SJCRH30 (cell line): ENCODE measurements at regions not wholly inside any gene's neighbourhood (a gene's known extent, or its start where the extent isn't known, plus 50 kb on each side); places are given as distances from the start of the nearest gene placed in this dataset.
"Not testable (repeated sequence)": the region's sequence is repeated elsewhere in the genome, so short reads cannot be mapped to it uniquely, and the experiment has no call there.

ENCODE experiments used
- DNase-seq, 2 experiments: peaks; one replicate each; pipeline ENCODE4 v3.0.0-alpha.2; 2015 to 2020
- H3K27ac ChIP-seq: fragments of 250-450 bp; sonication (Bioruptor Pico); 2 replicates; pipeline ENCODE4 v1.5.1; 2020; ENCODE audit warnings: mild to moderate bottlenecking, moderate library complexity
- H3K27me3 ChIP-seq: fragments of 250-450 bp; sonication (Bioruptor Pico); 2 replicates; pipeline ENCODE4 v1.5.1; 2020; ENCODE audit warnings: mild to moderate bottlenecking, moderate library complexity
- H3K36me3 ChIP-seq: fragments of 250-450 bp; sonication (Bioruptor Pico); 2 replicates; pipeline ENCODE4 v1.5.1; 2020; ENCODE audit warnings: mild to moderate bottlenecking, moderate library complexity
- H3K4me1 ChIP-seq: fragments of 250-450 bp; sonication (Bioruptor Pico); 2 replicates; pipeline ENCODE4 v1.5.1; 2020; ENCODE audit warnings: mild to moderate bottlenecking, moderate library complexity
- H3K4me3 ChIP-seq: fragments of 250-450 bp; sonication (Bioruptor Pico); 2 replicates; pipeline ENCODE4 v1.5.1; 2020; ENCODE audit warnings: mild to moderate bottlenecking, moderate library complexity
- H3K9me3 ChIP-seq: fragments of 250-450 bp; sonication (Bioruptor Pico); replicated peaks from 2 replicates; pipeline ENCODE4 v1.5.1; 2020; ENCODE audit warnings: mild to moderate bottlenecking, moderate library complexity

DNA sequence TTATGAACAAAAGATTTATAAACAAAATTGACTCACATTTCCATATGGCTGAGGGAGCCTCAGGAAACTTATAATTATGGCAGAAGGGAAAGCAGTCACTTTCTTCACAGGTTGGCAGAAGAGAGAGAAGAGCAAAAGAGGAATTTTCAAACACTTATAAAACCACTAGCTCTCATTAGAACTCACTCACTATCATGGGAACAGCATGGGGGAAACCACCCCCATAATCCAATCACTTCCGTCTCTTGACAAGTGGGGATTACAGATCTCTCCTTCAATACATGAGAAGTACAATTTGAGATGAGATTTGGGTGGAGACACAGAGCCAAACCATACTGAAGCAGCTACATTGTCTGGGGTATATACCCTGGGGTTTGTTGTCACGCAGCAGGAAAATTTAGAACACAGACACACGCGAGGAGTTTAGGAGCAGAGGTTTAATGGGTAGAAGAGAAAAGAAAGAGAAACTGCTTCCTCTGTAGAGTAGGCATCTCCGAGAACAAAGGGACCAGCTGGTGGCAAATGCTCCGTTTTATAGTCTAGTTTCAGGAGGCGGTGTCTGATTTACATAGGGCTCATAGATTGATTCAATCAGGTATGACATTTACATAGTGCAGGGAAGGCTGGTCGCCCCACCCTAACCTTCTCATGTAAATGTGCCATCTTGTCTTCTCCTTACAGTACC is 2277.7 kb upstream of the AGA start:
- H3K9me3 ChIP-seq, result no peaks in the 10 kb centered on the region
- no peak overlapping the region for H3K4me3 ChIP-seq
- H3K4me1 ChIP-seq, result no peaks in the 10 kb centered on the region
- no peak overlapping the region for H3K27ac ChIP-seq
- no peak for DNase-seq
- no peaks in the 10 kb centered on the region for H3K36me3 ChIP-seq
- H3K27me3 ChIP-seq, result no peaks in the 10 kb centered on the region

DNA sequence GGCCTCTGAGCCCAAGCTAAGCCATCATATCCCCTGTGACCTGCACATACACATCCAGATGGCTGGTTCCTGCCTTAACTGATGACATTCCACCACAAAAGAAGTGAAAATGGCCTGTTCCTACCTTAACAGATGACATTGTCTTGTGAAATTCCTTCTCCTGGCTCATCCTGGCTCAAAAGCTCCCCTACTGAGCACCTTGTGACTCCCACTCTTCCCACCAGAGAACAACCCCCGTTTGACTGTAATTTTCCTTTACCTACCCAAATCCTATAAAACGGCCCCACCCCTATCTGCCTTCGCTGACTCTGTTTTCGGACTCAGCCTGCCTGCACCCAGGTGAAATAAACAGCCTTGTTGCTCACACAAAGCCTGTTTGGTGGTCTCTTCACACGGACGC is 2284.3 kb upstream of the AGA start:
- H3K27ac ChIP-seq, H3K4me3 ChIP-seq, H3K4me1 ChIP-seq, DNase-seq, H3K9me3 ChIP-seq, H3K36me3 ChIP-seq, H3K27me3 ChIP-seq: not testable (repeated sequence)

GRCh38 chr4:179728305-179728704 is 2286.1 kb upstream of the AGA start:
- no peaks in the 10 kb centered on the region for H3K9me3 ChIP-seq
- no peaks in the 10 kb centered on the region for H3K27me3 ChIP-seq
- H3K27ac ChIP-seq, result no peak overlapping the region
- H3K4me1 ChIP-seq, result no peaks in the 10 kb centered on the region
- no peak for DNase-seq
- H3K4me3 ChIP-seq, result no peak overlapping the region
- H3K36me3 ChIP-seq, result no peaks in the 10 kb centered on the region

DNA sequence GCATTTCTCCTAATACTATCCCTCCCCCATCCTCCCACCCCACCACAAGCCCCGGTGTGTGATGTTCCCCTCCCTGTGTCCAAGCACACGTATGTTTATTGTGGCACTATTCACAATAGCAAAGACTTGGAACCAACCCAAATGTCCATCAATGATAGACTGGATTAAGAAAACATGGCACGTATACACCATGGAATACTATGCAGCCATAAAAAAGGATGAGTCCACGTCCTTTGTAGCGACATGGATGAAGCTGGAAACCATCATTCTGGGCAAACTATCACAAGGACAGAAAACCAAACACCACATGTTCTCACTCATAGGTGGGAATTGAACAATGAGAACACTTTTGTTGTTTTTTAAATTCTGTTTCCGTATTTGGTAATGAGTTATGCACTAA is 2294.6 kb upstream of the AGA start:
- DNase-seq, H3K27ac ChIP-seq, H3K4me3 ChIP-seq, H3K4me1 ChIP-seq, H3K9me3 ChIP-seq, H3K36me3 ChIP-seq, H3K27me3 ChIP-seq: not testable (repeated sequence)

DNA sequence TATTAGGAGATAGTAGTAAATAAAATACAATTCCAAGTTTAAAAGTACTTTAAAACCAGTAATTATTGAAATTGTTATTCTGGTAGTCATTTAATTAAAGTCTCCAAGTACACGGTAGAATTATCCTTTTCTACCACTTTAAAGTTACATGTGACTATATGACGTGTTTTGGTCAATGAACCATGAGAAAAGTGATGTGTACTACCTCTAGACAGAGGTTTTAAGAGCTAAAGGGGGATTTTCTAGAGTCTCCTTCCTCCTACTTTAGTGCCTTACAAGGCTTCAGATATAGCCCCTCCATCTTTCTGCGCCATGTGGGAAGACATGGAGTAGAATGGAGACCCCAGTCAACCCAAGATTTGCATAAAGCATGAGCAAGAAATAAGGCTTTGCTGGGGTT is 2296.6 kb upstream of the AGA start:
- DNase-seq, result no peak
- Histone ChIP-seq H3K27ac (no peak overlapping the region), H3K36me3 (no peaks in the 10 kb centered on the region), H3K27me3 (no peaks in the 10 kb centered on the region), H3K9me3 (no peaks in the 10 kb centered on the region), H3K4me1 (no peaks in the 10 kb centered on the region), H3K4me3 (no peak overlapping the region)

DNA sequence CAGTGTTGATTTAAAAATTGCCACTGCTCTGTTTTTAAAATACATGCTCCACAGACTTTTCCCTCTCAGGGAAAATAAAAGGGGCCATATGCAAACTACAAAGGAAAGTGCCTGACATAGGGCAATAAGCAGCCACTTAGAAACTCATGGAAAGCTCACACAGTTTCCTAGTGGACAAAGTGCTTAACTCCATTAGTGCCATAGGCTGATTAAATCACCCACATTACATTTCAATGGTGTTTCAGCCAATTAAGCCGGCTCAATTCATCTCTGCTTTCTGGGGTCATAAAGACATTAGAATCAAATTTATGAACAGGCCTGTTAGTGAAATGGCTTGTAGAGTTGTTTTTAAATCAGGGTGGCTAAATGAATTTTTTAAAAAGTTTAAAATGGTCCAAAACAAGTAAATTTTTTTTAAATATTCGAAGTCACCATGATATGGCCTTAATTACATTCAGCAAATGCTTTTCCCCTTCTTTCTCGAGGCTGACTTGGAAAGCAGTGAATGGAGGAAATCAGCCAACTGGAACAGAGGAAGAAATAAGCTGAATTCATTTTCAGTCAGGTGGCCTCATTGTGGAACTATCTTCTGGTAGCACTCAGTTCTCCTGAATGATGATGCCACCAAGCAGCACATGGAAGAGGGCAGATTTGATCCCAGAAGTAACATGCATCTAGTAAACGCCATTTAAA is 2305.1 kb upstream of the AGA start:
- H3K27me3 ChIP-seq, result no peaks in the 10 kb centered on the region
- no peak for DNase-seq
- H3K4me1 ChIP-seq, result peaks cover 5% of the 10 kb centered on the region; the same call in 1 of the 2 replicates
- no peak overlapping the region for H3K4me3 ChIP-seq
- no peaks in the 10 kb centered on the region for H3K9me3 ChIP-seq
- H3K27ac ChIP-seq, result no peak overlapping the region
- H3K36me3 ChIP-seq, result no peaks in the 10 kb centered on the region

DNA sequence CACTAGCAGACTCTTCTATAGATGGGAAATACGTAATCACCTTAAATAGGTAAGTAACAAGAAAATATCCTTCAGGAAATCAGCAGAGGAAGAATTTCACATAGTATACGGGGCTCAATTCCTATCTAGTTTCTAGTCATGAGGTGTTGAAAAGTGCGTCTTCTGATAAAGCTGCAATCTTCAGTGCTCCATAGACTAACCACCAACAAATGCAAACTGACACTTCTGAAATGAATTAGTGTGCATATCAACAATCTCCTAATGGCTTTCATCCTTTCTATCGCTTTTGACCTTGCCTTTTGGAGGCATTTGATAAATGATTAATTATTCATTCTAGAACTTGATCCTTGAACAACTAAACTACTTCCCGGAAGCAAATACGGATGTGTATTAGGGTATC is 2306.6 kb upstream of the AGA start:
- Histone ChIP-seq H3K27ac (no peak overlapping the region), H3K4me1 (peaks cover 5% of the 10 kb centered on the region; the same call in 1 of the 2 replicates), H3K4me3 (no peak overlapping the region), H3K27me3 (no peaks in the 10 kb centered on the region), H3K9me3 (no peaks in the 10 kb centered on the region), H3K36me3 (no peaks in the 10 kb centered on the region)
- no peak for DNase-seq

- H3K4me1 ChIP-seq, result peaks cover 5% of the 10 kb centered on the region; the same call in 1 of the 2 replicates
- H3K27me3 ChIP-seq, result no peaks in the 10 kb centered on the region
- no peak overlapping the region for H3K4me3 ChIP-seq
- no peak overlapping the region for H3K27ac ChIP-seq
- peak; percentile 44 to 75 for DNase-seq
- no peaks in the 10 kb centered on the region for H3K9me3 ChIP-seq
- H3K36me3 ChIP-seq, result no peaks in the 10 kb centered on the region
These were observed 2308.1 kb upstream of the AGA start for GRCh38 chr4:179750374-179750773.

DNA sequence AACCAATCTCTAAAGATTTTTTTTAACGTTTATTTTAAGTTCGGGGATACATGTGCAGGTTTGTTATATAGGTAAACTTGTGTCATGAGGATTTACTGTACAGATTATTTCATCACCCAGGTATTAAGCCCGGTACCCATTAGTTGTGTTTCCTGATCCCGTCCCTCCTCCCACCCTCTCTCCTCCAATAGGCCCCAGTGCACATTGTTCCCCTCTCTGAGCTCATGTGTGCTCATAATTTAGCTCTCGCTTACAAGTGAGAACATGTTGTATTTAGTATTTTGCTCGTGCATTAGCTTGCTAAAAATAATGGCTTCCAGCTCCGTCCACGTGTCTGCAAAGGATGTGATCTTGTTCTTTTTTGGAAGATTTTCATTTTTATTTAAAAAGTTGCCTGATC is 2309.4 kb upstream of the AGA start:
- Histone ChIP-seq H3K27me3 (no peaks in the 10 kb centered on the region), H3K36me3 (no peaks in the 10 kb centered on the region), H3K9me3 (no peaks in the 10 kb centered on the region), H3K27ac (no peak overlapping the region), H3K4me1 (peaks cover 5% of the 10 kb centered on the region; the same call in 1 of the 2 replicates), H3K4me3 (no peak overlapping the region)
- DNase-seq, result no peak

GRCh38 chr4:179755322-179755721 is 2313.1 kb upstream of the AGA start:
- H3K36me3 ChIP-seq, result no peaks in the 10 kb centered on the region
- peaks cover 3% of the 10 kb centered on the region; the same call in 1 of the 2 replicates for H3K4me1 ChIP-seq
- no peaks in the 10 kb centered on the region for H3K27me3 ChIP-seq

DNA sequence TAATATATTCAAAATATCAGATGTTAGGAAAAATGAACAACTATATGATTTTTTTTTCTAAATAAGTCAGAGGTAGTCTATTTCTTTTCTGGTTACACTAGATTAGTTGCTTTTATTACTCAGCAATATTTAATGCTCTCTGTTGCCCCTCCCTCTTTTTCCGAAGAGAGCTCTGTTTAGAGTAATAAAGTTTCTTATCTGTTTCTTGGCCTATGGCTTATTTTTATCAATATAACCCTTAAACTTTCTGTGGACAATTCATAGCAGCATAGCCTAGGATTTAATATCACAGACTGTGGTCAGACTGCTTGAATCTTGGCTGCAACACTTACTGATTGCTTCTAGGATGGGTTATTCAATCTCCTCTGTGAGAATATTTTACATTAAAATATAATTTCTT is 2315.4 kb upstream of the AGA start:
- DNase-seq, result no peak
- H3K9me3 ChIP-seq, result no peaks in the 10 kb centered on the region
- H3K36me3 ChIP-seq, result no peaks in the 10 kb centered on the region
- no peaks in the 10 kb centered on the region for H3K27me3 ChIP-seq
- H3K4me1 ChIP-seq, result no peaks in the 10 kb centered on the region
- no peak overlapping the region for H3K4me3 ChIP-seq
- H3K27ac ChIP-seq, result no peak overlapping the region

More at GRCh38 chr4:179755322-179755721, 2313.1 kb upstream of the AGA start:
- DNase-seq, result no peak
- Histone ChIP-seq H3K27ac (no peak overlapping the region), H3K9me3 (no peaks in the 10 kb centered on the region), H3K4me3 (no peak overlapping the region)

GRCh38 chr4:179762840-179763239 is 2320.6 kb upstream of the AGA start:
- Histone ChIP-seq H3K9me3 (no peaks in the 10 kb centered on the region), H3K27me3 (no peaks in the 10 kb centered on the region), H3K4me1 (no peaks in the 10 kb centered on the region), H3K27ac (no peak overlapping the region), H3K36me3 (no peaks in the 10 kb centered on the region), H3K4me3 (no peak overlapping the region)
- DNase-seq, result no peak

DNA sequence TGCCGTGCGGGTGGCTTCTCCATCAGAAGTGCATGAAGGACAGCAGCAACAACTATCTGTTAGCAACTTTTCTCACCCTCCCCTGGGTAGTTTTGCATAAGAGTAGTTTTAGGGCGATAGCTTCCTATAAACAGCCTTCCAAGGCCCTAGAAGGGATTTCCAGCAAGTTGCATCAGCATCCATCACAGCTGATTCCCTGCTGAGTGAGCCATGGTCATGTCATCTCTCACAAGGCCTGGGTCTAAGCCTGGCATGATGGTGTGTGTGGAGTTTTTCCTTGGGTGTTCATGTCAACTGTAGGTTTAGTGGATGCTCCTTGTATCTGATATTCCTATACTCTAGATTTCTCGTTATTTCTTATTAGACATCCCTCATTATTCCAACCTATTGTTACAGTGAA is 2324.7 kb upstream of the AGA start:
- no peaks in the 10 kb centered on the region for H3K36me3 ChIP-seq
- H3K9me3 ChIP-seq, result no peaks in the 10 kb centered on the region
- H3K4me3 ChIP-seq, result no peak overlapping the region
- DNase-seq, result no peak
- H3K27me3 ChIP-seq, result no peaks in the 10 kb centered on the region
- H3K27ac ChIP-seq, result no peak overlapping the region
- H3K4me1 ChIP-seq, result no peaks in the 10 kb centered on the region

DNA sequence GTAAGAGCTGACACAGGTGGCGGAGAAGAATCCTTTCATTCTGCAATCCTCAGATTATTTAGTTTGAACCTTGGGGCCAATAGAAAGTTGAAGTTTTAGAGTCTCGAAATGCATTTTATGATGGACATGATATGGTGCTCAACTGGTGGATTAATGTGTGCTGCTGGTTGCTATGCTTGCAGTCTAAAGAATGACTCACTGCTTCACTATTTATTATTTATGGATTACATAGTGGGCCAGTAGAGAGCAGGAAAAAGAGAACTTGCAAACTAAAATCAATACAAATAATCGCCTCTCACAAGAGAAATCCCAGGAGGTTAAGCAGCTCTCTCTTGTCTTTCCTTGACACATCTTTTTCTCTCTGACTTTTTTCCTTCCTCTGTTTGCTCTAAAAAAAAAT is 2326.8 kb upstream of the AGA start:
- no peak for DNase-seq
- no peaks in the 10 kb centered on the region for H3K27me3 ChIP-seq
- no peak overlapping the region for H3K4me3 ChIP-seq
- no peak overlapping the region for H3K27ac ChIP-seq
- H3K4me1 ChIP-seq, result no peaks in the 10 kb centered on the region
- no peaks in the 10 kb centered on the region for H3K9me3 ChIP-seq
- no peaks in the 10 kb centered on the region for H3K36me3 ChIP-seq

DNA sequence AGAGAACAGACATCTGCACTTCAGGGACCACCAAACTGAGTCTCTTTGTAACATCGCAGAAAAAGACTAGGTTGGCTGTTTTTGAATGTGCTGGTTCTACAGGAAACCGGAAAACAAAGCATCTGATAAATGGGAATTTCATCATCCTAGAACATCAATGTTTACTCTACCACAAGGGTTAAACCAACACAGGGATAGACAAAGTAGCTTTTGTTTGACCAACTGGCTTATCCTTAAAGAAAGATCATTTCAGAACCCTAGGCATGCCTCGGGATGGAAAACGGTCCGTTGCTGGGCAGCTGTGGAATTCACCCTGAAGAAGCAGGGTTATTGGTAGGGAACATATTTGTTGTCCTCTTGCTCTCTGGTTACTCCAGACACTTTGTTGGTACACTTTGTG is 2355.5 kb upstream of the AGA start:
- no peaks in the 10 kb centered on the region for H3K9me3 ChIP-seq
- H3K27ac ChIP-seq, result no peak overlapping the region
- no peaks in the 10 kb centered on the region for H3K4me1 ChIP-seq
- no peaks in the 10 kb centered on the region for H3K36me3 ChIP-seq
- H3K27me3 ChIP-seq, result no peaks in the 10 kb centered on the region
- peak in 1 of 2 experiments; percentile 10 for DNase-seq
- no peak overlapping the region for H3K4me3 ChIP-seq

GRCh38 chr4:179803857-179804256 is 2361.6 kb upstream of the AGA start:
- Histone ChIP-seq H3K4me1 (no peaks in the 10 kb centered on the region), H3K27me3 (no peaks in the 10 kb centered on the region), H3K4me3 (no peak overlapping the region), H3K36me3 (no peaks in the 10 kb centered on the region), H3K9me3 (no peaks in the 10 kb centered on the region), H3K27ac (no peak overlapping the region)
- DNase-seq, result no peak
